ENCODE measurements at regions not wholly inside any gene's neighbourhood (a gene's known extent, or its start where the extent isn't known, plus 50 kb on each side); places are given as distances from the start of the nearest gene placed in this dataset.

GRCh38 chr14:95452893-95453712, 63.3 kb downstream of the SYNE3 start:
- DNase-seq (no peak), ATAC-seq (peak in 1 of 2 donors; percentile 19)
- H3K4me1 ChIP-seq, result peaks cover 0 to 7% of the 10 kb centered on the region in 2 donors
- no peak overlapping the region for H3K27ac ChIP-seq
- in situ Hi-C loops (cut with MboI; ENCODE audit: low sequenced_read_pairs in 4 of 4), result no loop called here
- intact Hi-C loops (cut with DNase I; ENCODE audit: low total_unique reads), result no loop called here
- no peaks in the 10 kb centered on the region for H3K36me3 ChIP-seq
- TF ChIP-seq POLR2A (IDR thresholded peaks at IDR 0.05), result no peak
- TF ChIP-seq, protein P1, sequence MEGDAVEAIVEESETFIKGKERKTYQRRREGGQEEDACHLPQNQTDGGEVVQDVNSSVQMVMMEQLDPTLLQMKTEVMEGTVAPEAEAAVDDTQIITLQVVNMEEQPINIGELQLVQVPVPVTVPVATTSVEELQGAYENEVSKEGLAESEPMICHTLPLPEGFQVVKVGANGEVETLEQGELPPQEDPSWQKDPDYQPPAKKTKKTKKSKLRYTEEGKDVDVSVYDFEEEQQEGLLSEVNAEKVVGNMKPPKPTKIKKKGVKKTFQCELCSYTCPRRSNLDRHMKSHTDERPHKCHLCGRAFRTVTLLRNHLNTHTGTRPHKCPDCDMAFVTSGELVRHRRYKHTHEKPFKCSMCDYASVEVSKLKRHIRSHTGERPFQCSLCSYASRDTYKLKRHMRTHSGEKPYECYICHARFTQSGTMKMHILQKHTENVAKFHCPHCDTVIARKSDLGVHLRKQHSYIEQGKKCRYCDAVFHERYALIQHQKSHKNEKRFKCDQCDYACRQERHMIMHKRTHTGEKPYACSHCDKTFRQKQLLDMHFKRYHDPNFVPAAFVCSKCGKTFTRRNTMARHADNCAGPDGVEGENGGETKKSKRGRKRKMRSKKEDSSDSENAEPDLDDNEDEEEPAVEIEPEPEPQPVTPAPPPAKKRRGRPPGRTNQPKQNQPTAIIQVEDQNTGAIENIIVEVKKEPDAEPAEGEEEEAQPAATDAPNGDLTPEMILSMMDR (IDR thresholded peaks at IDR 0.05 in 4 of 5, conservative IDR thresholded peaks at IDR 0.05 in 1 of 5), result no peak
- H3K4me3 ChIP-seq, result no peak overlapping the region
- H3K9me3 ChIP-seq, result no peaks in the 10 kb centered on the region
- no peaks in the 10 kb centered on the region for H3K27me3 ChIP-seq

DNA sequence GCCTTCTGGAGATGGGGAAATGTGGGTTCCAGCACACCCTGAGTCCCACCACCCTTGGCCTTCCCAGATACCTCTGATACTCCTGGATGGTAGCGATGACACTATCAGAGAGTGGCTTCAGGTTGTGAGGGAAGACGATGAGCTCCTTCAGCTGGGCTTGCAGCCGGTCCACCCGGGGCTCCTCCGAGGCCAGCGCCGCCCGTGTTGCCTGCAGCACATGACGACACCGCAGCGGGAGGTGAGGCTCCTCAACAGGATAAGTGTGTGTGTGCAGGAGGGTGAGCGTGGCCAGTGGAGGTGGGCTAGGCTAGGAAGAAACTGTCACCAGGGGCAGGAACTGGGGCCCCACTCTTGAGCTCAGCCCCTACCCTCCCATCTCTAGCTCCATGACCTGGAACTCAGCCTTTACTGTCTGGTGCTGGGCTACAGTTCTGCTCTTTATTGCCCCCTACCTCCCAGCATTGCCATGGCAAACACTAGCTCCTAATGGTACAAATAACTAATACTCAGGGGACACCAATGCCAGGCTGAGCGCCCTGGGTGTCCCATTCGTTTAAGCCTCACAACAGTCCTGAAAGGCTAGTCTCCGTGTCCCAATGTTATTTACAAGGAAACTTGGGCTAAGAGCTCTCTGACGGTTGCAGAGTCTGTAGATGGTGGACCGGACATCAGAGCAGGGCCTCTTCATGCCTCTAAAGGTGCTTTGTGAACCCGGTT, 64.1 kb downstream of the SYNE3 start:
- TF ChIP-seq, protein P1 (IDR thresholded peaks at IDR 0.05 in 4 of 5, conservative IDR thresholded peaks at IDR 0.05 in 1 of 5), result no peak
- no peak for TF ChIP-seq POLR2A (IDR thresholded peaks at IDR 0.05)
- ATAC-seq (no peak), DNase-seq (no peak)
- H3K4me1 ChIP-seq, result peaks cover 0 to 2% of the 10 kb centered on the region in 2 donors
- no peaks in the 10 kb centered on the region for H3K36me3 ChIP-seq
- intact Hi-C loops (cut with DNase I; ENCODE audit: low total_unique reads) (no loop called here), in situ Hi-C loops (cut with MboI; ENCODE audit: low sequenced_read_pairs in 4 of 4) (no loop called here)
- no peak overlapping the region for H3K27ac ChIP-seq
- H3K9me3 ChIP-seq, result no peaks in the 10 kb centered on the region
- no peak overlapping the region for H3K4me3 ChIP-seq
- no peaks in the 10 kb centered on the region for H3K27me3 ChIP-seq

DNA sequence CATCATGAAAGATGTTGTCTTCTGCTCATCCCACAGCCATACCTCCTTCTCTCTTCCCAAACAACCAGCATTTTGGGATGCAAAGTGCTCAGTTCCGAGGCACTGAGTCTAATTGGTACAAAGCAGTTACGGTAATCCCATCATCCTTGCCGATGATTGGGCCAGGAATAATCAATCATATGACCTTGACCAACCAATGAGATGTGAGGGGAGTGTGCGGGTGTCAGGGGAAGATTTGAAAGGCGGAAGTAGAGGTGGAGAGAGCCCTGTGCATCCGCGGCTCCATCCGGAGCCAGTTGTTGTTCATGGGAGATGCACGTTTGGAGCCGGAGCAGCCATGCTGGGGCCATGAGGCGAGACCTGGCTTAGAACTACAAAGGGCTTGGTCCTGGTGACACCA, 67.3 kb downstream of the SYNE3 start:
- Histone ChIP-seq H3K27ac (no peak overlapping the region), H3K4me1 (no peaks in the 10 kb centered on the region), H3K36me3 (no peaks in the 10 kb centered on the region), H3K27me3 (no peaks in the 10 kb centered on the region), H3K9me3 (no peaks in the 10 kb centered on the region), H3K4me3 (no peak overlapping the region)
- intact Hi-C loops (cut with DNase I; ENCODE audit: low total_unique reads) (loop anchor here (10.0 kb wide), 1 partner anchor 236 kb away; the partner anchor contains the start of gene TCL1B), in situ Hi-C loops (cut with MboI; ENCODE audit: low sequenced_read_pairs in 4 of 4) (loop anchor here in 2 of 4 donors (25.0 kb wide), 2 partner anchors 238 to 762 kb away; partner anchors contain the start of gene TCL1B (in 1 of the 2))
- ATAC-seq (no peak), DNase-seq (no peak)
- TF ChIP-seq, protein P1 (IDR thresholded peaks at IDR 0.05 in 4 of 5, conservative IDR thresholded peaks at IDR 0.05 in 1 of 5), result no peak
- TF ChIP-seq POLR2A (IDR thresholded peaks at IDR 0.05), result no peak

- no peak for ATAC-seq
- TF ChIP-seq POLR2A (IDR thresholded peaks at IDR 0.05), result no peak
- TF ChIP-seq, protein P1 (IDR thresholded peaks at IDR 0.05 in 4 of 5, conservative IDR thresholded peaks at IDR 0.05 in 1 of 5), result no peak
- no peaks in the 10 kb centered on the region for H3K27me3 ChIP-seq
- in situ Hi-C loops (cut with MboI; ENCODE audit: low sequenced_read_pairs in 4 of 4), result loop anchor here in 2 of 4 donors (25.0 kb wide), 2 partner anchors 241 to 759 kb away; partner anchors contain the start of gene TCL1B (in 1 of the 2)
- H3K27ac ChIP-seq, result no peak overlapping the region
- DNase-seq, result no peak
- H3K36me3 ChIP-seq, result no peaks in the 10 kb centered on the region
- H3K4me1 ChIP-seq, result no peaks in the 10 kb centered on the region
- intact Hi-C loops (cut with DNase I; ENCODE audit: low total_unique reads), result loop anchor here (10.0 kb wide), 1 partner anchor 238 kb away; the partner anchor contains the start of gene TCL1B
- H3K9me3 ChIP-seq, result no peaks in the 10 kb centered on the region
- H3K4me3 ChIP-seq, result no peak overlapping the region
These were observed 70.0 kb downstream of the SYNE3 start for GRCh38 chr14:95446470-95446869.
